SH-SY5Y (cell line): ENCODE measurements at regions not wholly inside any gene's neighbourhood (a gene's known extent, or its start where the extent isn't known, plus 50 kb on each side); places are given as distances from the start of the nearest gene placed in this dataset.

Source experiments
- GATA2 ChIP-seq: IDR thresholded peaks from 2 replicates; pipeline ENCODE4 v1.6.1; 2011; ENCODE audit warnings: mild to moderate bottlenecking, low read depth, low read length
- GATA3 ChIP-seq: IDR thresholded peaks from 2 replicates; pipeline ENCODE4 v1.6.1; 2011; ENCODE audit warnings: low read depth, mild to moderate bottlenecking, low read length, moderate library complexity

DNA sequence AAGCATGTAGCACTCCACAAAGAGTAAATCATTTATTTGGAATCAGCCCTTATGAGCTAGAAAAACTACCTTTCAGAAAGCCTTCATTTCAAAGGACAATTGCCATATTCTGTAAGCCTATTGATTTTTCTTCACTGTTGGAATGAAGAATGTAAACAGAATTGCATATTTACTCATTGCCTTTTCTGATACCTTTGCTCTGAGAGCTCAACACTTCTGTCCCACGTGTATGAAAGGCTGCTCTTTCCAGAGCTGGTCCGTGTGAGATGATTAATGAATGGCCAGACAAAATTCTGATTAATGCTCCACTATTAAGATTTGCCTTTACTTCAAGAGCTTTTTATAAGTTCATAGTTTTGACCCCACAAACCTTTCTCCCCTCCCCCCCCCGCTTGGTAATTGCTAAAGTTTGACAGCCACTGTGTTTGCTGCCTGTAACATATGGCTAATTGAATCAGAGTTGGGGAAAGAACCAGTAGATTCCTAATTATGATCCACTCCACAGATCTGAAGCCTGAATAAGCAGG lies 63.0 kb upstream of the PLEKHA5 start:
- TF ChIP-seq GATA2 (no peak), GATA3 (no peak)
